Hepatocyte (in vitro differentiated cells): ENCODE measurements at regions not wholly inside any gene's neighbourhood (a gene's known extent, or its start where the extent isn't known, plus 50 kb on each side); places are given as distances from the start of the nearest gene placed in this dataset.

ENCODE experiments used
- EZH2 ChIP-seq: fragments of 200-600 bp; sonication (generic); IDR thresholded peaks from 2 replicates; pipeline ENCODE4 v1.6.1; 2016; ENCODE audit warnings: antibody characterized with exemption, mild to moderate bottlenecking, borderline replicate concordance
- TF ChIP-seq, protein P1 (sequence below): fragments of 200-600 bp; sonication (generic); IDR thresholded peaks from 2 replicates; pipeline ENCODE4 v1.5.1; 2016; ENCODE audit warnings: antibody characterized with exemption, mild to moderate bottlenecking; ENCODE audit not compliant: poor library complexity

DNA sequence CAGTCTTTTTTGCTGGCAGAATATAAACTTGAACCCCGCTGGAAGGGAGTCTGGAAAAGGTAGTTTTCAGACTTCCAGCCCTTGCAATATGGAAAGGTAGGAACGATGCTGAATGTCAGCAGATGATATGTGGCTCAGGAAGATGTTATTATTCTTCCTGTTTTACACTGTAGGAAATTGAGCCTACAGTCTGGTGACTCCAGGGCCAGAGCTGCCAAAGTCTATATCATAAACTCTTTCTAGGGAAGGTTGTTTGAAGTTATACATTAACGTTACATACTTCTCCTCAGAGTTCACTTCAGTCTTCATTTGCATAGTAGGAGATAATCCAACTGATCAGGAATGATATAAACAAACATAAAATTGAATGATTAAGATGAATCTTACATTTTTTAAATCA is 141.3 kb downstream of the FAT4 start:
- TF ChIP-seq, protein P1, sequence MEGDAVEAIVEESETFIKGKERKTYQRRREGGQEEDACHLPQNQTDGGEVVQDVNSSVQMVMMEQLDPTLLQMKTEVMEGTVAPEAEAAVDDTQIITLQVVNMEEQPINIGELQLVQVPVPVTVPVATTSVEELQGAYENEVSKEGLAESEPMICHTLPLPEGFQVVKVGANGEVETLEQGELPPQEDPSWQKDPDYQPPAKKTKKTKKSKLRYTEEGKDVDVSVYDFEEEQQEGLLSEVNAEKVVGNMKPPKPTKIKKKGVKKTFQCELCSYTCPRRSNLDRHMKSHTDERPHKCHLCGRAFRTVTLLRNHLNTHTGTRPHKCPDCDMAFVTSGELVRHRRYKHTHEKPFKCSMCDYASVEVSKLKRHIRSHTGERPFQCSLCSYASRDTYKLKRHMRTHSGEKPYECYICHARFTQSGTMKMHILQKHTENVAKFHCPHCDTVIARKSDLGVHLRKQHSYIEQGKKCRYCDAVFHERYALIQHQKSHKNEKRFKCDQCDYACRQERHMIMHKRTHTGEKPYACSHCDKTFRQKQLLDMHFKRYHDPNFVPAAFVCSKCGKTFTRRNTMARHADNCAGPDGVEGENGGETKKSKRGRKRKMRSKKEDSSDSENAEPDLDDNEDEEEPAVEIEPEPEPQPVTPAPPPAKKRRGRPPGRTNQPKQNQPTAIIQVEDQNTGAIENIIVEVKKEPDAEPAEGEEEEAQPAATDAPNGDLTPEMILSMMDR = no peak
- TF ChIP-seq EZH2 = no peak
